Stimulated activated CD4-positive, alpha-beta T cell treated with anti-CD3 and anti-CD28 coated beads, Interleukin-1b, Interleukin-23, amount 100 ng/mL, for 48 hours (primary cell): ENCODE measurements at regions not wholly inside any gene's neighbourhood (a gene's known extent, or its start where the extent isn't known, plus 50 kb on each side); places are given as distances from the start of the nearest gene placed in this dataset.
"Not testable (repeated sequence)": the region's sequence is repeated elsewhere in the genome, so short reads cannot be mapped to it uniquely, and the experiment has no call there.

Experiments used
- DNase-seq: peaks from one replicate; pipeline ENCODE4 v3.0.0-alpha.2; 2020

DNA sequence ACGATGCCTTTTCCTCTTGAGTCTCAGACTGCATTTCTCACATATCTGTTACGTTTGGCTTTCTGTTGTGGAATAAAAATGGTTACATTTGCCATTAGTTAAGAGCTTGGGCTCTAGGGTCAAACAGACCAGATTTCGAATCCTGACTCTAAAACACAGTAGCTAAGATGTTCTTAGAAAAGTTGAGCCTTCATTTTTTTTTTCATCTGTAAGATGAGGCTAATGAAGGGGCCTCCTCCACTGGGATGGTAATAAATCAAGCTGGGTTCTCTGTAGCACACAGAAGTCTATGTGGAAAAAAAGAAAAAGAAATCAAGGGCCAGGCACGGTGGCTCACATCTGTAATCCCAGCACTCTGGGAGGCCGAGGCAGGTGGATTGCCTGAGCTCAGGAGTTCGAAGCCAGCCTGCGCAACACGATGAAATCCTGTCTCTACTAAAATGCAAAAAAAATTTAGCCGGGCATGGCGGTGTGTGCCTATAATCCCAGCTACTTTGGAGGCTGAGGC lies 49.9 kb upstream of the CAPRIN1 start:
- no peak for DNase-seq

DNA sequence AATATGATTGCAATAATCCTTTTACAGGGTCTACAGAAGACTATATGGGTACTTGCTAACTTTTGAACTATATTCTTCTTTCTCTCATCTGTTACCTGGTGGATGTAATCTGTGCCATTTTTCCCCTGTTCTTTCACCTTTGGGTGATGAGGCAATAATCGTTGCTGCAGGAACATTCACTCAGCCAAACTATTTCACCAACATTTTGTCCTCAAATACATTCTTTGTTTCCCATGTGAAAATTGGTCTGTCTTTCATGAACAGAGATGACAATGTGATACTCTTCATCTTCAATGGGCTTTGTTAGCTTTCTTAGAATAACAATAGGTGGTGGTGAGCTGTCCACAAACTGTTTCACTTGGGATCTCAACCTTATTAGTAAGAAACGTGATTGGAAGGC lies 52.1 kb upstream of the CAPRIN1 start:
- no peak for DNase-seq

DNA sequence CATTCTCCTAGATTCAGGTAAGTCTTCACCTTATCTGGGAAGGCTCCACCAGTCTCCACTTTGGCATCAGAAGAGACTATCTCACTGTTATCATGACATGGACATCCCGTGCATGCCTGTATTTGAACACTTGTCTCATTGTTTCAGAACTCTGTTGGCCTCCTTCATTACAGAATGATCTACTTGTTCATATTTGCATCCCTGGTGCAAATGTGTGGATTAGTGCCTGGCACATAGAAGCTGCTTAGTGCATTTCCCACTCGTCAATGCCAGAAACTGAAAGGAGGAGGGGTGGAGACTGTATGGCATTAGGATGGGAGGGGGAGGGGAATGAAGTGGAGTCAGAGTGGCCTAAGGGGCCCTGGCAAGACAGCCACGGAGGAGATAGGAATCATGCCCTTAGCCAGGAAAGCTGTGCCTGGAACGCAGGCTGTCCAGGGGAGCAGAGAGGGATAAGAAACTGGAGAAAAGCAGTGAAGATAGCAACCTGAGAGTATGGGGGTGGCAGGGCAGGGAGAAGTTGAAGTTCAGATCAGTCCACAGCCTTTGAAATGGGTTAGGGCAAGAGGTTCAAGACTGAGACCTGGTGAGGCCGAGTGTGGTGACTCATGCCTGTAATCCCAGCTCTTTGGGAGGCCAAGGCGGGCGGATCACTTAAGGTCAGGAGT lies 53.8 kb upstream of the CAPRIN1 start:
- no peak for DNase-seq

DNA sequence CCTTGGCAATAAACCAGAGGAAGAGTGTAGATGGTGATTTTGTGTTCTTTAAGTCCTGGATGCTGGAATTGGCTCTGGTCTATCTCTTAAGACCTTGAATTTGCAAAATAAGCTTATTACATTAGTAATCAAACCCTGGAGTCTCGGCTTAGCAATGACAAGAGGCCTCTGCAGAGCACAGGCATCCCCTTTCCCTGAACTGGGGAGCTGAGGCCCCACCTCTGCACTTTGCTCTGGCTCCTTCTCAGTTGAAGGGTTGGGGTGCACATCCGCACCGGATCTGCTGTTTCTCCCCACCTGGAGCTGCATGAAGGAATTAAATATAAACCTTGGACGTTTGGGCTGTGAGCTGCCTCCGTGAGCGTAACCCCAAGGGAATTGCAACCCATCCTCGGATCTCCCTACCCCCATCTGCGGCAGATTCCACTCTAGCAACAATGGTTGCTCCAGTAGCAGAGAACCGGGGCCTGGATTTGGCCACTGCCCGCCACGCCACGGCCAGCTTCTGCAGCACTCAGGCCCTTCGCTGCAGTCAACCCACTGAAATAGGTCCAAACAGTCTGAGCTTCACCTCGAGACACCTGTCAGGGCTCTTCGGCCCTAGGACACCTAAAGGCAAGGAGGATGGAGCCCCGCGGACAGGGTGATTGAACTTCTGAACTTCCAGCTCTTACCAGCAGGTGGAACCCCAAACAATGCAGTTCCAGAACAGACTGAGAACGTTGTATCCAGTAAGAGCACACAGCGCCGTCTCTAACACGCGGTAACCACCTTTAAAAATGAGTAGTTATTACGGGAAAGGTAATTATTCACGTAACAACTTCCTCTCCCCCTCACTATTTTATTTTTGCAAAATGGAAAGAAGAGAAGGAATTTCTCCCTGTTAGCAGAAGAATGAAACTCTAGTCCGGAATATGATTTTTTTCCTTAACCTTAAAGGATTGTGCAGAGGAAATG lies 54.8 kb upstream of the CAPRIN1 start:
- peak; percentile 74 for DNase-seq

DNA sequence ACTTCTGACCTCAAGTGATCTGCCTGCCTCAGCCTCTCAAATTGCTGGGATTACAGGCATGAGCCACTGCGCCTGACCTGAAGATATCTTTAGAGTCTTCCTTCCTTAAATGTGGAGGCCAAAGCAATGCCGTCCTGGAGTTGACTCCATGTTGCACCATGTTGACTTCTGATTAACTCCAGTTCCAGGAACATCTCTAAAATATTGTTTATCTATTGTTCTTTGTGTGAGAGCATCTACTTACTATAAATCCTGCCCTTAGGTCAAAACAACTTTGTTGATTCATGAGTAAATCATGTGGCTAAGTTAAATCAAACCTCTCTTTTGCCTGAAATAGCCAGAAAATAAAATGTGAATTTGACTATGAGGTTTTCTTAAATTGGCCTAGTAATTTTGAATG lies 56.6 kb upstream of the CAPRIN1 start:
- no peak for DNase-seq

DNA sequence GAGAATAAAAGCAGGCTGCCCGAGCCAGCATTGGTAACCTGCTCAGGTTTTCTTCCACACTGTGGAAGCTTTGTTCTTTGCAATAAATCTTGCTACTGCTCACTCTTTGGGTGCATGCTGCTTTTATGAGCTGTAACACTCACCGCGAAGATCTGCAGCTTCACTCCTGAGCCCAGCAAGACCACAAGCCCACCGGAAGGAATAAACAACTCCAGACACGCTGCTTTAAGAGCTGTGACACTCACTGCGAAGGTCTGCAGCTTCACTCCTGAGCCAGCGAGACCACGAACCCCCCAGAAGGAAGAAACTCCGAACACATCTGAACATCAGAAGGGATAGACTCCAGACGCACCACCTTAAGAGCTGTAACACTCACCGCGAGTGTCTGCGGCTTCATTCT lies 60.4 kb upstream of the CAPRIN1 start:
- not testable (repeated sequence) for DNase-seq

DNA sequence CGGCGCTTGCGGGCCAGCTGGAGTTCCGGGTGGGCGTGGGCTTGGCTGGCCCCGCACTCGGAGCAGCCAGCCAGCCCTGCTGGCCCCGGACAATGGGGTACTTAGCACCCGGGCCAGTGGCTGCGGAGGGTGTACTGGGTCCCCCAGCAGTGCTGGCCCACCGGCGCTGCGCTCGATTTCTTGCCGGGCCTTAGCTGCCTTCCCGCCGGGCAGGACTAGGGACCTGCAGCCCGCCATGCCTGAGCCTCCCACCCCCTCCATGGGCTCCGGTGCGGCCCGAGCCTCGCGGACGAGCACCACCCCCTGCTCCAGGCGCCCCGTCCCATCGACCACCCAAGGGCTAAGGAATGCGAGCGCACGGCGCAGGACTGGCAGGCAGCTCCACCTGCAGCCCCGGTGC lies 61.4 kb upstream of the CAPRIN1 start:
- DNase-seq = not testable (repeated sequence)

DNA sequence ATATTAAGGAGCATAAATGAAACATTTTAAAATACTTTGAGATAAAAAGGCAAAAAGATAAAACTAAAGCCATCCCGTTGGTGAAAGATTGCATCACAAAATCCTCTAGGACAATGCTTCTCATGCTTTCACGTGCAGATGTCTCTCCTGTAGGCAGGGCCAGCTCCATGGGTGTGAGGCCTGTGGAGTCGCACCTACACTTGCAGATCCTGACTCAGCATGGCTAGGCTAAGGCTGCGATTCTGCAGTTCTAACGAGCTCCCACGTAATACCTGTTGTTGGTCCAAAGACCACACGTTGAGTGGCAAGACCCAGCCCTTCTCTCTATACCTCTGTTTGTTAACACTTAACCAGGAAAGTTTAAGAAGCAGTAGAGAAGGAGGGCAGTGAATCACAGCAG lies 62.1 kb upstream of the CAPRIN1 start:
- no peak for DNase-seq

DNA sequence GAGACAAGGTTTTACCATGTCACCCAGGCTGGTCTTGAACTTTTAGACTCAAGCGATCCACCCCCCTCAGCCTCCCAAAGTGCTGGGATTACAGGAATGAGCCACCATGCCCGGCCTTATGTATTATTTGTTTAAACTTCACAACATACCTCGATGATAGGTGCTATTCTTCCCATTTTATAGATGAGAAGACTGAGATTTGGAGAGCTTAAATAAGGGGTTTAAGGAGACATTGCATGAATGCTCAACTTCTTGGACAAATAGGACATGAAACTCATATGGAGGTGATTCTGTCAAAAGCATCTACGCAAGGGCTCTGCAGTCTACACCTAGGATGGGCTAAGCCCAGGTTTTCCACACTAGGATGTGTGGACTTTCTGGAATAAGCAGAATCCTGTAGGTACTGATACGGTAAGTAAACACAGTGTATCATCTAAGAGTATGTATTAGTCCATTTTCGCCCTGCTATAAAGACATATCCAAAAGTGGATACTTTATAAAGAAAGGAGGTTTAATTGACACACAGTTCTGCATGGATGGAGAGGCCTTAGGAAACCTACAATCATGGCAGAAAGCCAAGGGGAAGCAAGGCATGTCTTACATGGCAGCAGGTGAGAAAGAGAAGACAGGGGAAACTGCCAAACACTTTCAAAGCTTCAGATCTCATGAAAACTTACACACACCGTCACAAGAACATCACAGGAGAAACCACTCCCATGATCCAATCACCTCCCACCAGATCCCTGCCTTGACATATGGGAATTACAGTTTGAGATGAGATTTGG lies 62.8 kb upstream of the CAPRIN1 start:
- DNase-seq = no peak

DNA sequence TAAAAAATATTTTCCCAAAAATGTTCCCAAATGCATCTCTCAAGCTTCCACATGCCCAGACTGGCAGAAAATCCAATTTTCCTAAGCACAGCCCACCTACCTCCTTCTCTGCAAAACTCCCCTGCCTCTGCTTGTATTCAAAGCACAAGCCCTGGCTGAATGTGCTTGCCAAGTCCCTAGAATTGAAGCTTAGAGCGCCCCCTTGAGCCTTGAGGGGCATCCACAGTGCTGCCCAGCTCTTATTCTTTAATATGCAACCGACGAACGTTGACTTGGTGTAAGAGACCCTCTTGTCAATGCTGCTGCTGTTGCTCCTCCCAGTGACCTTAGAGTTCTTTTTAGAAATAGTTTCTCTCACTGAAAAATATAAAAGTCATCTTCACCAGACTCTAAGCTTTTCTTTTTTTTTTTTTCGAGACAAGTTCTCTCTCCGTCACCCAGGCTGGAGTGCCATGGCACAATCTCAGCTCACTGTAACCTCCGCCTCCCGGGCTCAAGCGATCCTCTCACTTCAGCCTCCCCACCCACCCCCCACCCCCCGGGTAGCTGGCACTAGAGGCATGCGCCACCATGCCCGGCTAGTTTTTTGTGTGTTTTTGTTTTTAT lies 63.5 kb upstream of the CAPRIN1 start:
- peak; percentile 75 for DNase-seq

DNA sequence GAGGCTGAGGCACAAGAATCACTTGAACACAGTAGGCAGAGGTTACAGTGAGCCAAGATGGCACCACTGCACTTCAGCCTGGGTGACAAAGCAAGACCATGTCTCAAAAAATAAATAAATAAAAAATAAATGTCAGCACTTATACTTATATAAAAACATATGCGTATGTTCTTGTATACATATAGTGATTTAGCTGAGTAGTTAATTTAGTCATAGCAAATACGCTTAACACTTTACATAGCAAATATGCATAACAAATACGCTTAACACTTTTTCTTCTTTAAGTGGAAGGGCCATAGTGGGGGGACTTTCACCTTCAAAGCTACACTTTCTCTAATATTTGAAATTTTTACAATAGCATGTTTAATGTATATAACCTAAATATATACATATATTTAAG lies 64.0 kb upstream of the CAPRIN1 start:
- DNase-seq = no peak

DNA sequence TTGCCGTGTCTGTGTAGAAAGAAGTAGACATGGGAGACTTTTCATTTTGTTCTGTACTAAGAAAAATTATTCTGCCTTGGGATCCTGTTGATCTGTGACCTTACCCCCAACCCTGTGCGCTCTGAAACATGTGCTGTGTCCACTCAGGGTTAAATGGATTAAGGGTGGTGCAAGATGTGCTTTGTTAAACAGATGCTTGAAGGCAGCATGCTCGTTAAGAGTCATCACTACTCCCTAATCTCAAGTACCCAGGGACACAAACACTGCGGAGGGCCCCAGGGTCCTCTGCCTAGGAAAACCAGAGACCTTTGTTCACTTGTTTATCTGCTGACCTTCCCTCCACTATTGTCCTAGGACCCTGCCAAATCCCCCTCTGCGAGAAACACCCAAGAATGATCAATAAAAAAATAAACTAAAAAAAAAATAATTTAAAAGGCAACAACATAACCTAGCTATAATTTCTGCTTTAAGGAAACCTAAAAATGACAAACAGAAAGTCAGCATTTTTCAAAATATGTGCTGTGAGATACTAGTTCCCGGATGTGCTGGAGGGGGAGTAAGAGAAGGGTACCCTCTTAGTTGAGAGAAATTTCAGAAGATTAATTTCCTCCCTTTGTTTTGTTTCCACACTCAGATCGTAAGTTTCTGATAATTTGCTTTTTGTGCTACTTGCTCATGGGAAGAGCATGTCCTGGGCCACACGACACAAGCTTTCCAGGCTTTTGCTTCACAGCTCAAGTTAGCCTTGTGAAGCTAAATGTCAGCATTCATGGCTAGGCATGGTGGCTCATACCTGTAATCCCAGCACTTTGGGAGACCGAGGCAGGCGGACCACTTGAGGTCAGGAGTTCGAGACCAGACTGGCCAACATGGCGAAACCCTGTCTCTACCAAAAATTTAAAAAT lies 64.7 kb upstream of the CAPRIN1 start:
- not testable (repeated sequence) for DNase-seq

DNA sequence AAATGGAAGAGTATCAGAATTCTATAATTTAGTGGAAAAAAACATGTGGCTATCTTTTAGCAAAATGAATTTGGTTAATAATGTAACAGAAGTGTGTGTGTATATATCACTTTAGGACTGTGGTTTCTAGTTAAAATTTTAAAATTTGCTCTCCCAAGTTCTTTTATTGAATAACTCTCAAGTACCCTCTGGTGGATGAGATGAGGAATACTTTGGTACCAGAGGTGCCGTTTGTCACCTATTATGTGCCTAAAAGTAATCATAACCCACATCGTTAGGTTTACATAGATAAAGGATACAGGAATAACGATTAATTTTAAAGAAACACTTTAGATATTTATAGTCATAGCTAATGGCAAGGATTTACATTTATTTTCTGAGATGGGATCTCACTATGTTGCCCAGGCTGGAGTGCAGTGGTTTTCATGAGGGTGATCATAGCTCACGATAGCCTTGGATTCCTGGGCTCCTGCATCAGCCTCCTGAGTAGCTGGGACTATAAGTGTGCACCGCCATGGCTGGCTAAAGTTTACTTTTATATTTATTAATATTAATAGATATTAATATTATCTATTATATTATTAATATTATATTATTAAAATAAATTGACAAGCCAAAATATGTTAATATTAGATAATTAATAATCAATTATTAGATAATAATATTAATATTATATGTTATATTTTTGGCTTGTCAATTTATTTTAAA lies 66.7 kb upstream of the CAPRIN1 start:
- no peak for DNase-seq

DNA sequence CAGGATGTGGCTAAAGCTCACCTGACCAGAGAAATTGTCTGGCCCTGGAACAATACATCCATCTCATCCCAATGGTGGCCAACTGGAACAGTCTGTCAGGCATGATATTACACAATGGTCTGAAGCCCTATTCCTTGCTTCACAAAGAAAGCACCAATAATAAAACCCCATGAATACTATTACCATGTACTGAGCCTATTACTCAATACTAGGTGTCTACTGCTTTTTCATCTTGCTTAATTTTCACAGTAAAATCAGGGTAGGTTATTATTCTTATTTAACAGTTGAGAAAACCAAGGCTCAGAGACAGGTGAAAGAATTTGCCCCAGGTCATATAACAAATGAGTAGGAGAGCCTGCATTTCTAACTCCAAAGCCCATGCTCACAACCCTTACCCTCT lies 68.9 kb upstream of the CAPRIN1 start:
- no peak for DNase-seq

DNA sequence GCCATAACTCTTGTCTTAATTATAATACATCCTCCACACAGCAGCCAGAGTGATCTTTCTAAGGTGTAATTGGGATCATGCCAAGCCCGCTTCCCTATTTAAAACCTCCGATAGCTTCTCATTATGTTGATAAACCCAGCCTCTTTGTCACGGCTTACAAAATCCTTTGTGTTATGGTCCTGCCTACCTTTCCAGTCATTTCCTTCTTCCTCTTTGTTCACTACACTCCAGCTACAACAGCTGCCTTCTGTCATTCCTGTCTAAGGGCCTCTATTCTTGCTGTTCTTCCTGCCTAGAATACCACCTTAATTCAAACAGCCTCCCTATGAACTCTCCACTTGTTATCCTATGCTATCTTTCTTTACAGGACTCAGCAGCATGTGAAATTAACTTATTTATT lies 70.6 kb upstream of the CAPRIN1 start:
- no peak for DNase-seq

DNA sequence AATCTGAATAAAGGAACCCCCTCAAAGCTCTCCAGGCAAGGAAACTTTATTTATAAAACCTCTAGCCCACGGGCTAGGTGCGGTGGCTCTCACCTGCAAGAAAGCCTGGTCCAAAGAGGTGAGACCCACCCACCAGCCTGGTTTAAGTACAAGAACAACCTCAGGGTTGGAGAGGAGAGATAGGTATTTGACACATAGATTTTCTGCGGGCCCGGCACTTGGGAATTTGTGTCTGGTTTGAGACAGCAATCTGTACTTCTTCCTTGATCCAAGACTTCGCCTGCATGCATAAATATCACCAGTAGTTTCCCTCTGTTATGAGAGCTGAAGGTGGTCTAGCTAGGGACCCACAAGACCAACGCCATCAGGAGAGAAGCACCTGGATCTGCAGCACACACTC lies 73.2 kb upstream of the CAPRIN1 start:
- no peak for DNase-seq

DNA sequence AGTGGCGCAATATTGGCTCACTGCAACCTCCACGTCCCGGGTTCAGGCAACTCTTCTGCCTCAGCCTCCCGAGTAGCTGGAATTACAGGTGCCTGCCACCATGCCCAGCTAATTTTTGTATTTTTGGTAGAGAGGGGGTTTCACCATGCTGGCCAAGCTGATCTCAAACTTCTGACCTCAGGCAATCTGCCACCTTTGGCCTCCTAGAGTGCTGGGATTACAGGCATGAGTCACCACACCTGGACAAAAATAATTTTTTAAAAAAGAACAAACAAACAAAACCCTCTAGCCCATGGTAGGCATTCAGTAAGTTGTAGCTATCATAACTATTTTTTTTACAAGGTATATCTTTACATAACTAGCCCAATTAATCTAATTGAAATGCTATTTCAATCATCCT lies 73.9 kb upstream of the CAPRIN1 start:
- no peak for DNase-seq

DNA sequence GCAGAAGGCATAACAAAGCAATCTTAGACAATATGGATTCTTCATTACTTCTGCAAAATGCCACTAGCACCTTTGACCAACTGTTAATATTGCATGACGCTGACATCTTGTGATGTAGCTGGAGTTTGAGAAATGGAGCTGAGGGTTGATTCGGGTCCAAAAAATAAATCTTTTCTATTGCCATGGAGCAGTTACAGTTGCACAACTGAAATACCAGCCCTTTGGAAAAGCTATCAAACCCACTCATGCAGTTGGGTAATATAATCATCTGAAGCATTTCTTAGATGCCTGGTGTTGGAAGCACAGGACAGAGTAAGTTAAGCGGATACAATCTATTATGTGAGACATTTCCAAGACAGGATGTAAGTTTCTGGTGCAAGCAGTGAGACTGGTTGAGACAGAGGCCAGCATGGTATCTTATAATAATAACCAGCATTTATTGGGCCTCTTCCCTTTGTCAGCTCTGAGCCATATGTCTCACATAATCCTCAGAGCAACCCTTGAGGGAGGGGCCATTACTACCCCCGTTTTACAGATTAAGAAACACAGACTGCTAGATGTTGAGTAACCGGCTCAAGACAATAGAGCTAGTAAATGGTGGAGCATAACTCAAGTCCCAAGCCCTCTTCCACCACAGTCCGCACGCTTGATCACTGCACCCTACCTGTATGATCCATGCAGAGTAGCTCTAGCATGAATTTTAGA lies 74.9 kb upstream of the CAPRIN1 start:
- DNase-seq = no peak

DNA sequence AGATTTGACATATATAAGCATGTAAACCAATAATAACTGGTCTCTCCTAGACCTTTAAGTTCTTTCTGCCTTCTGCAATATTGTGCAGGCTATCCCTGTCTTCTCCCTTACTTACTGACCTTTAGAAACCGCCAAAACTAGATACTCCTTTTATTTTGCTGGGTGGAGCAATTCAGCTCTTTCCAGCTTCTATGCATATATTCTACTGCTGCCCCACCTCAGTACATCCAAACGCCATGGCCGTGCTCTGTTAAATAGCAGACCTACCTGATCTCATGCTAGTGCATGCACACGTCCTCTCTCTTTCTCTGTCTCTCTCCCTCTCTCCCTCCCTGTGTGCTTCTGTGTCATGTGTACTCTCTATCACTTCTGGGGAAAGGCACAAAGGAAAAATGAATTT lies 76.7 kb upstream of the CAPRIN1 start:
- no peak for DNase-seq

DNA sequence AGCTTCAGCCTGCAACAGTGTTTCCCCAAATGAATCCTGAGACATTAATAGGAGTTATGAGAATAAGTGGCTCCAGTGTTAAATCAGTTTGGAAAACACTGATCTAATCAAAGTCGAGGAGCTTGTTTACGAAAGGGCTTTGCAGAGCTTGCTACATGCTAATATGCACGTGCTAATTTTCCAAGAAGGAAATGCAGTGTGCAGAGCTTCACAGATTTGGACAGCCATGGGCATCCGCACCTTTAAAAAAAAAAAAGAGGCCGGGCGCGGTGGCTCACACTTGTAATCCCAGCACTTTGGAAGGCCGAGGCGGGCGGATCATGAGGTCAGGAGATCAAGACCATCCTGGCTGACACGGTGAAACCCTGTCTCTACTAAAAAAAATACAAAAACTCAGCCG lies 79.7 kb upstream of the LMO2 start:
- DNase-seq = not testable (repeated sequence)
